ENCODE measurements at regions not wholly inside any gene's neighbourhood (a gene's known extent, or its start where the extent isn't known, plus 50 kb on each side); places are given as distances from the start of the nearest gene placed in this dataset.
"Not testable (repeated sequence)": the region's sequence is repeated elsewhere in the genome, so short reads cannot be mapped to it uniquely, and the experiment has no call there.

DNA sequence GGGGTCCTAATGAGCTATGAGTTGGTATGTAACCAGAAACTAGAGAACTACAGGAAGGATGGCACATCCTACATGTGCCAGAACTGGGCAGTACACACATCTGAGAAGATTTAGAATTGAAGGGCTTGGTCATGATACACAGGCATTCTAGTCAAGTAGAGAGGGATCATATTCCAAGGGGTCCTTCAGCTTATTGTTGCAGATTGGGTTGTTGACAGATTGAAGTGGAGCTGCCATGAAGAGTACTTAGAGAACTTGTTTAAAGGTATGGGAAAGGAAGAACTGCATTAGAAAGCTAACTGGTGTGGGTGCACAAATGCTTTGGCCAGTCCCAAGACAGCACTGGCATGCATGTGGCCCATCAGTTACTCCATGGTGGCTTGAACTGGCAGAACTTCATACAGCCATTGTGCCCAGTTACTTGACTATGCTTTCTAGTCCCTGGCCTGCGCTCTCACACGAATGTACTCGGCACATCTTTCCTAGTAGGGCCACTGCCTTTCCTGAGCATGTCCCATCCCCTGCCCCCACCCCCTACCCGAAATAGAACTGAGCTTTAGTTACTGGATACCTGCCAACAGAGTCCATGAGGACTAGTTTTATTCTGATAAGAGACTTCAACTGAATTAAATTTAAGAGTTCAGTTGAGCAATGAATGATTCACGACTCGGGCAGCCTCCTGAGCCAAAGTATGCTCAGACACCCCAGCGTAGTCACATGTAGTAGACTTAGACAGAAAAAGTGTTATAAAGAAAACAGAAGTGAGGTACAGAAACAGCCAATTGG lies 64.0 kb downstream of the CCNG2 start:
- peak; percentile 41 for DNase-seq (ENCODE audit: low read depth)

DNA sequence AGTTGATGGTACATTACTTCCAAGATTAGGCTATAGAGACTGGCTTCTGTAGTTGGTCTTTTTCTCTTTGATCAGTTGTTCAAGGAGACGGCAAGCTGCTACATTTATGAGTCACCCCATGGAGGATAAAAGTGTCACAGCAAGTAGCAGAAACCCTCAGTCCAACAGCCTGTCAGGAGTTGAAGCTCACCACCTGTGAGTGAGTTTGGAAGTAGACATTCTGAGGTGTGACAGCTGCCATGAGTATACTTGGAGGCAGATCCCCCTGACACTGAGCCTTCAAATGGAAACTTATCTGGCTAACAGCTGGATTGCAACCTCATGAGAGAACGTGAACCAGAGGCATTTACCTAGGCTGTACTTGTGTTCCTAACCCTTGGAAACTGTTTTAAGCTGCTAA lies 68.0 kb downstream of the CCNG2 start:
- no peak for DNase-seq (ENCODE audit: low read depth)

DNA sequence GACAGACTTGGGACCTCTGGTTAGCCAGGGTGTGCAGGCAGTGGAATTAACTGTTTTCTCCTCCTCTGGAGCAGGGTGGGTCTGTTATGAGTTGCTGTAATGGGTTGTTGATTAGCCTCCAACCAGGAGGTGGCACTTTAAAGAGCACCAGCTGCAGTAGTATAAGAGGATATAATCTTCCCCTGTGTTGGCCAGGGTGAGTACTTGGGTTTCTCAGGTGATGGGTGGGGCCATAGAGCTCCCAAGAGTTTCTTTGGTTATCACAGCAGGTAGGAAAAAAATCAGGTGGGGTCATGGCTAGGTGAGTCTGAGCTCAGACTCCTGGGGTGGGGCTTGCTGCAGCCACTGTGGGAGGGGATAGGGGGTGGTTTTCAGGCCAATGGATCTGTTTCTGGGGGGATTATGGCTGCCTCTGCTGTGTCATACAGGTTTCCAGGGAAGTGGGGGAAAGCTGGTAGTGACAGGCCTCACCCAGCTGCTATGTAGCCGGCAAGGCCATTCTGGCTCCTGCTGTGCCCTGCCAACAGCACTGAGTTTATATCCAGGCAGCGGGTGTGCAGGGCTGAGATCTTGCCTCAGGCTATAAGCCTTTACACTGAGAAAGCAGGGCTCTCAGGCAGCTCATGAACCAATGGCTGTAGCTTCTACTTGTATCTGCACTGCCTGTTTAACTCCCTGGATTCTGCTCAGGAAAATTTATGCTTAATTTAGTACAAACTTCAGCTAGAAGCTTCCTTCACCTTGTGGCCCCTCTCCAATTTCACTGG lies 70.1 kb downstream of the CCNG2 start:
- DNase-seq (ENCODE audit: low read depth), result no peak

DNA sequence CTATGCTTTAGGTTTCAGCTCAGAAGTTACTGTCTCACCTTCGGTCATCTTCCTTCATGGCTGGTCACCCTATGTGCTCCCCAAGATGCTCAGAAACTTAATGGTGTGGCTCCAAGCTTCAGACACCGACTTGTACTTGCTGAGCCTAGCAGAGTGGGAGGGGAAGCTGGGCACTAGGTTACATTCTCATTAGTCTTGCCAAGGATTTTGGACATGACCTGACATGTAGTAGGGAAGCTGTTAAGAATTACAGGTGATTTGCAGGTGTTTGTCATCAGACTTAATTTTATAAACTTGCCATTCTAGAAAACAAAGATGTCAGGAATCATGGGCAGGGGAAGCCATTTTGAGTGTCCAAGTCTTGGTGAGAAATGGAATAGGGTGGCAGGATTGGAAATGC lies 72.4 kb downstream of the CCNG2 start:
- DNase-seq (ENCODE audit: low read depth), result no peak

DNA sequence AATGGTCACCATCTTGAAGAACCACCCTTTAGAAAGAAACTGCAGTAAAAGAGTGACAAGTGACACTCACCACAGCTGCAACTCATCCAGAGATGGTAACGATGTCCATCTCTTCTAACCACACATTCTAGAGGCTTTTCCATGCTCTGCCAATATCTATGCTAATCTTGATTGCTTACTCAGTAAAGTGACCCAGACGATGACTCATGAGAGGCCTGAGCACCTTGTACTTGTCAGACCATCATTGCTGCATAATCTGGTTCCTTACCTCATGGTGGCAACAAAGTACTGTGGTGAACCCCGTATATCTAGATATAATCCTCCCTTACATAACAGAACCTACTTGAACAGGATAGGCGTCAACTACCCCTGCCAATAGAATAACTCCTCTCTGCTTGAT lies 75.6 kb downstream of the CCNG2 start:
- no peak for DNase-seq (ENCODE audit: low read depth)

DNA sequence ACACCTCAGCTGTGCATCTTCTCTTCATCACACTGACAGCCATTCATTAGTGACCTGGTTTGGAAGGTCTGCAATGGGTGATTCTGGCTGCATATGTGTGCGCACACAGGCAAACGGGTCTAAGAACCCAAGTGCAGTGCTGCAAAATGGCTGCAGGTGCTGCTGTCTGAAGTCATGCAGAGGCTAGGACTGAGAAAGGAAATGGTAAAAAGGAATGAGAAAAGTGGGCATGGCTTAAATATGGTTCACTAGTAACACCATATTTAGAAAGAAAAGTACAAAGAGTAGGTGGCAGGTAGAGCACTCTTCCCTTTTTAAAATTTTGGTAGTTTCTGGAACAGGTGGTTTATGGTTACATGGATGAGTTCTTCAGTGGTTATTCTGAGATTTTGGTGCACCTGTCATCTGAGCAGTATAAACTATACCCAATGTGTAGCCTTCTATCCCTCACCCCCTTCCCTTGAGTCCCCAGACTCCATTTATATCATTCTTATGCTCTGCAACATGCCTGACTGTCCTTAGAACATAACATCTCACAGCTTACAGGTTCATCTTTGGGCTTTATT lies 78.4 kb downstream of the CCNG2 start:
- DNase-seq (ENCODE audit: low read depth), result no peak

DNA sequence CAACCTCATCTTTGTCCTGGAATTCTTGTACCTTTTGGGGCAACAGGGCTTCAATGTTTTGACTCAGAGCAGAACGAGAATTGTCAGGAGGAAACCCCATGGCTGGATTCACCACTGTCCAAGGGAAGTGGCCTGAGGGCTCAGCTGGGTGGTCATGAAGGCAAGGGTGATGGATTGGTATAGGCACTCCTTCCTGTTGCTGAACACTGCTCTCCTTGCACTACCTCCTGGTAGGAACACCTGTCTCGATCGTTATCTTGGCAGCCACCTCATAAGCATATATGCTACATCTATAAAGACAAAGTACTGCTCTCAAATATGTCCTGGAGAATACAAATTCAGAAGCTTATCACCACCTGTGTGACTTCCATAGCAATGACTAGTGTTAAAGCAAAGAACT lies 79.8 kb downstream of the CCNG2 start:
- DNase-seq (ENCODE audit: low read depth), result no peak

DNA sequence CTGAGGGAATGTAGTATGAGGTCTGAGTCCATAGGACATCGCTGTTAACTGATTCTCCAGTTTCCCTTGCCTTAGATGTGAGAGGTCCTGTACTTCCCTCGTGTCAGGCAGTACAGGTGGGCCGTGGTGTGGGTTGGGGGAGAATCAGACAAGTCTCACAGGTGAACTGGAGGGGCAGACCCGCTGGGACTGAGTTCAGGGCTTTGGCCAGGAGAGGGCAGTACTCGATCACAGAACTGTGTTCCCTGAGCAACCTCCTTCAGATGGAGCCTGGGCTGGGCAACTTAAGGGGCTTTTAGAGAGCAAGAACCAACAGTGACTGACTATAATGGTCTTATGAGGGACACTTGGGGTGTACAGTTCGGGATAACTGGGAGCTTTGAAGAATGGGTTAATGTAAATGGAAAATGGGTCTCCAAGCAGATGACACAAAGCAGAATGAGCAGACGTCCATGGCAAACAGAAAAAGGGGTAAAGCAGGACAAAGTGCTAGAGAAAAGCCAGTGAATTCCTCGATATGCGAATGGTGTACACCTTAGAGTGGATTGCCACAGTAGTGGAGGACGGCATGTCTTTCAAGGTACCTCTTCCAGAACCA lies 83.6 kb downstream of the CCNG2 start:
- peak; percentile 19 for DNase-seq (ENCODE audit: low read depth)

DNA sequence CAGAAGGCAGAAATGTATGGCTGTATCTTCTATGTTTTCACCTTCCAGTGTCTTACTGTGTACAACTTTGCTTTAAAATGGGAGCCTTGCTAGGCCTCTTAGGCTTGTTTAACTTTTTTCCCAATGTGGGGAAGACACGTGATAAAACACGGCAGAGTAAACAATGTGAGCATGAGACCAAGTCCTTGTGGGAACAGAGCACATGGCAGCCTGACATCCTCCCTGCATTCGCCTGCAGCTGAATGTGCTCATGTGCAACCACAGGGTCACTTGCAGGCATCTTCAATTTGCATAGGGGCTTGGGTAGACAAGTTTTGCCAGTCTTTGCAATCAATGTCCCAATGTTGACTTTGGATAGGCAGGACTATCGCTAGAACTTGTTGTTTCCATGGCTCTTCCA lies 91.8 kb downstream of the CCNG2 start:
- DNase-seq (ENCODE audit: low read depth), result no peak

DNA sequence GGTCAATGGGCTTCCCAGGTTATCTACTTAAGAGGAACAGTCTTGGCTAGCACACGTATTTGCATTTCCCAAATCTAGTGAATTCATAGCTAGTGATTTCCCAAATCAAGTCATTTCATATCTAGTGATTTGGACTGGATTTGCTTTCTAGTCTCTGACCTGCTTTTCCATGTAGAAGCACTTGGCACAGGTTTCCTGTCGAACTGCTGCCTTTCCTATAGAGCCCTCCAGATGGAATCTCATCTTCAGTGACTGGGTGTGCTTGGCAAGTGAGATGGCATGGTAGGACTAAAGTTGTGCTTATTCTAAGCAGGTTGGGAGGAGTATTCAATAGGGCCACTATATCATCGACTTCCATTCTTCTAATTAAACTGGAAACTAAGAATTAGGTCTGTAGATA lies 94.7 kb downstream of the CCNG2 start:
- no peak for DNase-seq (ENCODE audit: low read depth)

DNA sequence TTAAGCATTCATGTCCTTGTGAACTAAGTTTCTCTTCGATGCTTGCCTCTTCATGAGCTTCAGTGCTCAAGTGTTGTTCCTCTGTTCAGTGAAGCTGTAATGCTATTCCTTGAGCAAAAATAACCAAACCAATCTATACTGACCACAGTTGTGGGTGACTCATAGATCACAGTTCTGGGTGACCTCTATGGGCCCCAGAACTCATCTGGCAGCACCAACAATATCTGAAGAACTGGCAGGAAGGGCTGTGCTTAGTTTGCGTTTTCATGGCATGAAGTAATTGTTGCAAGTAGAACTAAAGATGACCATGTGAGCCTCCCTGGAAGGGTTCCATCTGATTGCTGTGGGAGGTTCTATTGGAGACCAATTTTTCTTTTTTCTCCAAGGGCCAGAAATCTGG lies 106.2 kb downstream of the CCNG2 start:
- peak; percentile 27 for DNase-seq (ENCODE audit: low read depth)

DNA sequence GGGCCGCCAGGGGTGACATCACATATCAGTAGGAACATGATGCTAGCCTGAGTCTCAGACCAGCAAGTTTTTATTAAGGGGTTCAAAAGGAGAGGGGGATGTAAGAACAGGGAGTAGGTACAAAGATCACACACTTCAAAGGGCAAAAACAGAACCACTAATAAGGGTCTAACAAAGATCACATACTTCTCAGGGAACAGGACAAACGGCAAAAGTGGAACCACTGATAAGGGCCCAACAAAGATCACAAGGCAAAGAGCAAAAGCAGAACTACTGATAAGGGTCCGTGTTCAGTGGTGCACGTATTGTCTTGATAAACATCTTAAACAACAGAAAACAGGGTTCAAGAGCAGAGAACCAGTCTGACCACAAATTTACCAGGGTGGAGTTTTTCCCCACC lies 107.0 kb downstream of the CCNG2 start:
- not testable (repeated sequence) for DNase-seq (ENCODE audit: low read depth)

DNA sequence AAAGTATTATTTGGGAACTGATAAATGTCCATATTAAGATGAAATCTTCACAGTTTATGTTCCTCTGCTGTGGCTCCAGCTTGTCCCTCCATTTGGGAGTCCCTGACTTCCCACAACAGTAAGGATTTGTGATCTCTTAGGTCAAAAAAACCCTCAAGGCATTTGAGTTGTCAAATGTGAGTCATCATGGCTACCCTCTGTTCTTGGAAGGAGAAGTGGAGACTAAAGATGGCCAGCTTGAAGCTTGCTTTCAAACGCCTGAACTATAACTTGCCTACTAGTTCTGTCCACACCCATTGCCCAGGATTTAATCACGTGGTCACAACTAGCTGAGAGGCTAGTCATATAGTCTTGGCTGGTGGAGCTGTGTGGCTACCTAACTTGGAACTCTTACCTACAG lies 107.8 kb downstream of the CCNG2 start:
- DNase-seq (ENCODE audit: low read depth), result no peak

DNA sequence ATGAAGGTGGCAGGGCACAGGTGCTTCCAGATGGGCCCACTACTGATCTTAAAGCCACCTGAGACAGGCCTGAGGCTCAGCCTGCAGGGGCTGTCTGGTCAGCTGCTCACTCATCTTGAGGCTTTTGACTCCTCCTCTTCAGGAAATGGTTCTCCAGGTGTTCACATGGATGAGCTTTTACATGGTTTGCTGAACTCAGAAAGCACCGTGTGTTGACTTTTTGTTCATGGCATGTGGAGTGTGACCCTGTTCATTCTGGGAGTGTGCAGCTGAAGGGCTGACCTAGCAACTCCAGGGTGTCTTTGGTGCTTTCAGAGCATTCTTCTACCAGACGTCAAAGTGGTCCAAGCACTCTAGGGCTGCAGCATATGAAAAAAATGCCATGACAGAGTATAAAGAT lies 111.1 kb downstream of the CCNG2 start:
- no peak for DNase-seq (ENCODE audit: low read depth)

DNA sequence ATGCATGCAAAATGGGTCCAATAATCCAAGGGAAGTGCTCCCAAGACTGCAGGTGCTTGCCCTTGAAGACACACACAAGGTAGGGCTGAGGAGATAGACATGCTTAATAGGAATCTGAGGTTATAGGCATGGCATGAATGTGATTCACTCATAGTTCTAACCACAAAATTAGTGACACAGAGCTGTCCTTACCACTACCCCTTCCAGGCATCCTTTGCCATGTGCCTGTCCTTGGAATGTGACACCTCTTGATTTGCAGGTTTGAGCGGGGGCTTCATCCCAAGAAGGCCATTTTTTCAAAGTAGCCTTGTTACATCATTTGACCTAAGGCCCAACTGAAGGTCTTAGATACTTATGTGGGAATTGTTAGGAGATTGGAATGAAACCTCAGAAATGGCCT lies 112.5 kb downstream of the CCNG2 start:
- no peak for DNase-seq (ENCODE audit: low read depth)

DNA sequence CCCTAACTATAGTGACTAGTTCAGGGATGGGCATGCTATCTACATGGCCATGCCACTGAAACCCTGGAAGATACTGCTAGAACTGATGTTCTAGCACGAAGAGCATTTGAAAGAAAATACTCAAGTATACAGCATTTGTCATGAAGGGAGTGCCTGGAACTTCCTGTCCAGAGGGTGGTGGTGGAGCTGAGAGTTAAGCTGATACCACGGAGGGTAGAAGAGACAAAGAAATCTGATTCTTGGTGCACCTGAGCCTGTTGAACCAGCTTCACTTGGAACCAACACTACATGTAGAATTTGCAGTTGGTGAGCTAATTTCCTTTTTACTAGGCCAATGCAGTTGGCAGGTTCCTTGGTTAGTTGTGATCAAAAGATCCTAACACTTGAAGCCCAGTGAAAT lies 116.4 kb downstream of the CCNG2 start:
- no peak for DNase-seq (ENCODE audit: low read depth)

DNA sequence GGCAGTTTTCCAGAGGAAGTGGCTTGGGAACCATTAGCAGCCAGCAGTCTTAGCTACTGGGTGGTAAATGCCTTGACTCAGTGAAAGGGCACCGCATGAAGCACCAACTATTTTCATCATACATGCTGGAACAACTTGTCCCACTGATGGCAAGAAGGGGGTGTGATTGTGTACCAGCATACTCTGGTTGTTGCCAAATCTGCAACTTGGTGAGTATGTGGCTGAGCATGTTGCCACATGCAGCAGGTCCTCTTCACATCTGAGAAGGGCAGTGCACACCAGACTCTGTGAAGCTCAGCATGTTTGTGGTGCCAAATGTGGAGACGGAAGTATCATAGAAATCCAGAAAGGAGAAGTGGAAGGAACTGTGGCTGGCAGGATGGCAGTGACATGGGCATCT lies 122.1 kb downstream of the CCNG2 start:
- DNase-seq (ENCODE audit: low read depth), result not testable (repeated sequence)

DNA sequence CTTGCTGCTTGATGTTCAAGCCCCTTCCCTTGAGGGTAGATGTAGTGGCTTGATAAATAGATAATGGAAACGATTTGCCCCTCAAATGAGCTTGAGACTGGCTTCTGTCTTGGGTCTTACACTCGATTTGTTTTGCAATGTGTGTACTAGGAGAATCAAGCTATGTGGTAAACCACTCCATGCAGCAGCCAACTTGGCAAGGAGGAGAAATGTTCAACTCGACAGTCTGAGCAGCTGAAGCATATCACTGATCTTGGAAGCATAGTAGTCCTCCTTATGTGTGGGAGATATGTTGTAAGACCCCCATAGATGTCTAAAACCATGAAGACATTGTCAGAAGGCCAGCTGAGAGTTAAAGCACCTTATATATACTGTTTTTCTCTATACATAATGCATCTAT lies 125.3 kb downstream of the CCNG2 start:
- no peak for DNase-seq (ENCODE audit: low read depth)

DNA sequence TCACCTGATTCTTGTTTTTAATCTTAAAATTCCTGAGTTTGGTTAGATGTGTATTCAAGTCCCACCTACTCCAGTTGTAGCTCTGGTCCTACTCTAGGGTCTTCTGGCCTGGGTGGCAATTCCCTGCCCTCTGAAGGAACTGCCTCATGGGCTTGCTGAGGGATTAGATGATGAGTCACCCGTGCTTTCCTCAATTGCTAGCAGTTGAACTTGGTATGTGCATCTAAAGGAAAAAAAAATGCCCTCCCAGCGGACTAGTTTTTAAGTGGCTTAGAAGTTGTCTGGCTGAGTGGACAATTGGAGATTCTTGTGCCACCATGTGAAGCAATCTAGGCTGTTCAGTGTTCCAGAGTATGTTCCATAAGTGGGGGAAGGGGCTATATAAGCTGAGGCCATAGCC lies 127.0 kb downstream of the CCNG2 start:
- DNase-seq (ENCODE audit: low read depth), result no peak

DNA sequence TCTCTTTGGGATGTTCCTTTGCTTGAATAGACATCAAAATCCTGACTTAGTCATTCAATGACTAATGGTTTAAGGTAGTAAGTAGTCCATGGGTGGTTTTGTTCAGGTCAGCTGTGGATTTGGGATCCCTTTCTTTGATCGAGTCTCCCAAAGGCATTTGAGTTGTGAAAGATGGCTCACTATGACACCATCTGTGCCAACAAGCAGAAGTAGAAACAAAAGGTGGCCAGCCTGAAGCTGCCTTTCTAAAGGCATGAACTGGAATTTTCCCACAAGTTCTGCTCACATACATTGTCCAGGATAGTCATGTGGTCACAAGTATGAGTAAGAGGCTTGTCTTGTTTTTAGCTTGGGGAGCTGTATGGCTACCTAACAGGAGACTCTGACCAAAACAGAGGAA lies 129.9 kb downstream of the CCNG2 start:
- no peak for DNase-seq (ENCODE audit: low read depth)

DNA sequence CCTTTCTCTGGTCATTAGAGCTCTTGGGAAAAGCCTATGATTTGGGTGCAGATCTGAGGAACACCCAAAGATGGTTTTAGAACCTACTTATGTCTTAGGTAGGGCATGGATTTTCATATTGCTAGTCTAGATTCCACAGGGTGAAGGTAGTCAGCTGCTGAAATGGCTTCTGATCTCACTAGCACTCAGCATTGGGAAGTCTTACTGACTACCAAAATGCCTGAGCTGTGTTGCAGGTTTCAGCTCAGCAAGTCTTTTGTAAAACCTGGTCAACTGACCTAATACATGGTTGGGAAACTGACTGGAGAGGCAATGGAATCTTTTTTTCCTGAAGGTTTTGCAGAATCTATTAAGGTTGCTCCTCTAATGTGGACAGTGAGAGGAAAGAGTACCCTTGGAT lies 136.4 kb downstream of the CCNG2 start:
- DNase-seq (ENCODE audit: low read depth), result no peak

DNA sequence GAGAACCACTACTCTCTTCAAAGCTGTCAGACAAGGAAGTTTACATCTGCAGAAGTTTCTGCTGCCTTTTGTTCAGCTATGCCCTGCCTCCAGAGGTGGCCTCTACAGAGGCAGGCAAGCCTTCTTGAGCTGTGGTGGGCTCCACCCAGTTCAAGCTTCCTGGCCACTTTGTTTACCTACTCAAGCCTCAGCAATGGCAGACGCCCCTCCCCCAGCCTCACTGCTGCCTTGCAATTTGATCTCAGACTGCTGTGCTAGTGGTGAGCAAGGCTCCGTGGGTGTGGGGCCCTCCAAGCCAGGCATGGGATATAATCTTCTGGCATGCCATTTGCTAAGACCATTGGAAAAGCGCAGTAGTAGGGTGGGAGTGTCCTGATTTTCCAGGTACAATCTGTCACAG lies 144.0 kb downstream of the CCNG2 start:
- DNase-seq (ENCODE audit: low read depth), result not testable (repeated sequence)

DNA sequence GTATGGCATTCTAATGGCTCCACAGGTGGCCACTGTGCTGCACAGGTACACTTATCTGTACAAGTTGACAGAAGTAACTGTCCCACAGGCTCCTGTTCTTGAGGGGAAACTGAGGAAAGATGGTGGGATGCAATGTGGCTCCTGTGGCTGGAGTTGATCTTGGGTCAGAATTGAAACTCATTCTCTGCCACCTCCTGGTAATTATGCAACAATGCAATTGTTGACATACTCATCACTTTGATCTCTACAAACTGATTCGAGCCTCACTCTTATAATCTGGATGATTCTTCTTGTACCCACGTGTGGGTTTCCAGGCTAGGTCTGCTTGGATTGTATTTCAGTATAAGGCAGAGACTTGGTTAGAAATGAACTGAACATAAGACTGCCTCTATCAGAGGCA lies 148.8 kb downstream of the CCNG2 start:
- no peak for DNase-seq (ENCODE audit: low read depth)
